Neutrophil (primary cell): ENCODE measurements at regions not wholly inside any gene's neighbourhood (a gene's known extent, or its start where the extent isn't known, plus 50 kb on each side); places are given as distances from the start of the nearest gene placed in this dataset.
"Not testable (repeated sequence)": the region's sequence is repeated elsewhere in the genome, so short reads cannot be mapped to it uniquely, and the experiment has no call there.

Experiments
- H3K27ac ChIP-seq: fragments of 200-600 bp; sonication (generic); 2 replicates; pipeline ENCODE4 v1.5.1; 2016; ENCODE audit warnings: mild to moderate bottlenecking, moderate library complexity
- H3K27me3 ChIP-seq: fragments of 200-600 bp; sonication (generic); 2 replicates; pipeline ENCODE4 v1.6.0; 2016; ENCODE audit warnings: mild to moderate bottlenecking
- H3K36me3 ChIP-seq: fragments of 200-600 bp; sonication (generic); 2 replicates; pipeline ENCODE4 v1.5.1; 2017
- H3K4me1 ChIP-seq, 2 experiments: fragments of 200-600 bp in 1 of 2; sonication (generic) in 1 of 2; 1 replicate in 1 of 2; 2 replicates in 1 of 2; pipeline versions ENCODE4 v1.5.1 to v1.6.1; 2013 to 2016; ENCODE audit warnings: low read depth in 1 of 2, low read length in 1 of 2, mild to moderate bottlenecking in 1 of 2, moderate library complexity in 1 of 2; ENCODE audit not compliant: control insufficient read depth in 1 of 2, insufficient read depth in 1 of 2
- H3K4me3 ChIP-seq, 2 experiments: fragments of 200-600 bp in 1 of 2; sonication (generic) in 1 of 2; 1 replicate in 1 of 2; 2 replicates in 1 of 2; pipeline ENCODE4 v1.5.1; 2013 to 2016; ENCODE audit warnings: low read depth in 1 of 2, low read length in 1 of 2, mild to moderate bottlenecking in 1 of 2, moderate library complexity in 1 of 2
- H3K9me3 ChIP-seq: fragments of 200-600 bp; sonication (generic); 2 replicates; pipeline ENCODE4 v1.5.1; 2016
- TF ChIP-seq, protein P1 (sequence below): fragments of 200-600 bp; sonication (generic); IDR thresholded peaks from 2 replicates; pipeline ENCODE4 v1.5.1; 2016; ENCODE audit warnings: antibody characterized with exemption

DNA sequence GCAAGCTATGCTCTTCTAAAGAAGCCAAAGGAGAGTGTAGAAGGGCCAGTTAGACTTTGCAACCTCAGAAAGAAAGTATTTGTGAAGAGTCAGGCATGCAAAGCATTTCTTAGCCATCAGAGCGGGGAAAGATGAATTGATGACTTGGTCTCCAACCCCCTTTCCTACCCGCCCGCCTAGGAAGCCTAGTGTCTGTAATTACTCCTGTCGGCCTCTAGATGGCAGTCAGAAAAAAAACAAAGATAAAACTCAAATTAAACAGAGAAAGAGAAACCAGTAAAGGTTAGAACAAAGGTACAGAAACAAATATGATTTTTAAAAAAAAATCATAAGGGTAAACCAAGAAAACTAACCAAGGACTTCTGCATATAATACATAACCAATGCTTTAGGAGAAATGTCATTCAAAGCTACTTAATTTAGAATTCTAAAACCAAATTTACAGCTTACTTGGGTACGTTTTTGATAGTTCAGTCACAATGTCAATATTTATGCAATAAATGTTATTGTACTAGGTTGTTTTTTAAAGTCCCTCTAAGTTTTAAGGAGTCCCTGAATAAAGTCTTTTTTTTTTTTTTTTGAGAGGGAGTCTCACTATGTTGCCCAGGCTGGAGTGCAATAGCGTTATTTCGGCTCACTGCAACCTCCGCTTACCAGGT is 97.6 kb downstream of the LYZL1 start:
- Histone ChIP-seq H3K4me1 (no peaks in the 10 kb centered on the region), H3K36me3 (no peaks in the 10 kb centered on the region), H3K9me3 (no peaks in the 10 kb centered on the region), H3K4me3 (no peak overlapping the region), H3K27ac (no peak overlapping the region), H3K27me3 (no peaks in the 10 kb centered on the region)
- TF ChIP-seq, protein P1, sequence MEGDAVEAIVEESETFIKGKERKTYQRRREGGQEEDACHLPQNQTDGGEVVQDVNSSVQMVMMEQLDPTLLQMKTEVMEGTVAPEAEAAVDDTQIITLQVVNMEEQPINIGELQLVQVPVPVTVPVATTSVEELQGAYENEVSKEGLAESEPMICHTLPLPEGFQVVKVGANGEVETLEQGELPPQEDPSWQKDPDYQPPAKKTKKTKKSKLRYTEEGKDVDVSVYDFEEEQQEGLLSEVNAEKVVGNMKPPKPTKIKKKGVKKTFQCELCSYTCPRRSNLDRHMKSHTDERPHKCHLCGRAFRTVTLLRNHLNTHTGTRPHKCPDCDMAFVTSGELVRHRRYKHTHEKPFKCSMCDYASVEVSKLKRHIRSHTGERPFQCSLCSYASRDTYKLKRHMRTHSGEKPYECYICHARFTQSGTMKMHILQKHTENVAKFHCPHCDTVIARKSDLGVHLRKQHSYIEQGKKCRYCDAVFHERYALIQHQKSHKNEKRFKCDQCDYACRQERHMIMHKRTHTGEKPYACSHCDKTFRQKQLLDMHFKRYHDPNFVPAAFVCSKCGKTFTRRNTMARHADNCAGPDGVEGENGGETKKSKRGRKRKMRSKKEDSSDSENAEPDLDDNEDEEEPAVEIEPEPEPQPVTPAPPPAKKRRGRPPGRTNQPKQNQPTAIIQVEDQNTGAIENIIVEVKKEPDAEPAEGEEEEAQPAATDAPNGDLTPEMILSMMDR = peak; percentile 62

DNA sequence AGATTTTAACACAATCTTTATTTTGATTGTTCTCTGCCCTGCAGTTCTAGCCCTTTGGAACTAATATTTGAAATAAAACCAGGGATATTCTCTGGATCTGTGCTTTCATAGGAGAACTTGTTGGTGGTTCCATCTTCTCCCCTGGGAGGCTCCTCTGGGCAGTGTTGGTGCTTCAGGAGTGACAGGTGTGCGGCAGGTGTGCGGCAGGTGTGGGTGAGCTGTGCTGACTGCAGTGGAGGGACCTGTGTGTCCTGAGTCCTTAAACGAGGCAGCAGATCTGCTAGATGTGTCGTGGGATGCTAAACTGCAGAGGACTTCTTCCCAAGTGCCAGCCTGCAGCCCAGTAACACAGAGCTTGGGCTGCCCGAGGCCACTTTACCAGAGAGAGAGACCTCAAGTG is 98.4 kb downstream of the LYZL1 start:
- TF ChIP-seq, protein P1 = no peak
- Histone ChIP-seq H3K27me3 (no peaks in the 10 kb centered on the region), H3K4me3 (no peak overlapping the region), H3K27ac (no peak overlapping the region), H3K36me3 (no peaks in the 10 kb centered on the region), H3K4me1 (no peaks in the 10 kb centered on the region), H3K9me3 (no peaks in the 10 kb centered on the region)

DNA sequence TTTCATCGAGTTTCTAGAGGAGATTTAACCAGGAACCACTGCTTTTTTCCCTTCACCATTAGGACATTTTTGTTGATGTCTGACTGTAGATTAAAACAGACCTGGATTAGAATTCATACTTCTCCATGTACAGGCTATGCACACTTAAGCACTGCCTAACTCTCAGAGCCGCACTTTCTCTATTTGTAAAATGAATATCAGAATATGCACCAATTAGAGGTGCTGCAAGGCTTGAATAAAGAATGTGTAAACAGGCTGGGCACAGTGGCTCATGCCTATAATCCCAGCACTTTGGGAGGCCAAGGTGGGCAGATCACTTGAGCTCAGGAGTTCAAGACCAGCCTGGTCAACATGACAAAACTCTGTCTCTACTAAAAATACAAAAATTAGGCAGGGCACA is 99.2 kb downstream of the LYZL1 start:
- not testable (repeated sequence) for H3K27ac ChIP-seq, H3K36me3 ChIP-seq, H3K27me3 ChIP-seq, H3K9me3 ChIP-seq, H3K4me1 ChIP-seq, H3K4me3 ChIP-seq

DNA sequence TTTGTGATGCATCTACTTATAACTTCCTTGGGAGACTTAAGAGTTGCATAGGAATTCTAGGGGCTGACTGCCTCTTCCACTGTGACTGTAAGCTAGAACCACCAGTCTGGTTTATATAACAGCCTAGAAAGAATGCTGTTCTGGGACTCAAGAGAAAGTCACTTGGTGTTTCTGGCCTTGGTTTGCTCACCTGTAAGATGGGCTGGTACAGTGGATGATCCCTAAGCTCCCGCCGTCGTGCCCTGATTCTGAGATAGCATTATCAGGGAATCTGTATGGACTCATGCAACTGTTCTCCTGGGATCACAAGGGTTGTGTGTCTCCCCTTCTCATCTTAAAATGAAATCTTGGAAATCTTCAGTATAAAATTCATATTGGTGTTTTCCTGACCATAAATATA is 100.6 kb downstream of the LYZL1 start:
- H3K4me3 ChIP-seq = no peak overlapping the region
- no peak overlapping the region for H3K27ac ChIP-seq

DNA sequence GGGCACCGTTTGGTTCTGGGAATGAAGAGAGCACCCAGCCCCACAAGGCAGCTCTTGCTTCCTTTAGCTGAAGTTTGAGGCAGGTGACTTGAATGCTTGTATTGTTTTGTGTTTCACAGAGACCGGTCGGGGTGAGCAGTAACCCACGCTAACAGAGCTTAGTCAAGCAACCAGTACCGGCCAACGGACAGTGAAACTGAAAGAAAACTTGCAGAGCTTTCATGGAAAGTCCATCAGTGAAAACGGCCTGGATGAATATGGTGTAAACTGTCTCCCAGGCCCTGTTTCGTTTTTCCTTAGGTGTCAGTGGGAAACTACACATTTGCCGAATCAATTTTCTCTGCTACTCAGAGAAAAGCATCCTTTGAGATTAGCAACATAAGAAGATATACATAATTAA is 101.1 kb downstream of the LYZL1 start:
- Histone ChIP-seq H3K4me3 (no peak overlapping the region), H3K27me3 (no peaks in the 10 kb centered on the region), H3K27ac (no peak overlapping the region), H3K36me3 (no peaks in the 10 kb centered on the region), H3K9me3 (no peaks in the 10 kb centered on the region), H3K4me1 (no peaks in the 10 kb centered on the region)
- TF ChIP-seq, protein P1 = no peak

More for the DNA sequence above, 100.6 kb downstream of the LYZL1 start:
- no peaks in the 10 kb centered on the region for H3K4me1 ChIP-seq
- H3K27me3 ChIP-seq = no peaks in the 10 kb centered on the region
- H3K9me3 ChIP-seq = no peaks in the 10 kb centered on the region
- no peaks in the 10 kb centered on the region for H3K36me3 ChIP-seq
- TF ChIP-seq, protein P1 = no peak

DNA sequence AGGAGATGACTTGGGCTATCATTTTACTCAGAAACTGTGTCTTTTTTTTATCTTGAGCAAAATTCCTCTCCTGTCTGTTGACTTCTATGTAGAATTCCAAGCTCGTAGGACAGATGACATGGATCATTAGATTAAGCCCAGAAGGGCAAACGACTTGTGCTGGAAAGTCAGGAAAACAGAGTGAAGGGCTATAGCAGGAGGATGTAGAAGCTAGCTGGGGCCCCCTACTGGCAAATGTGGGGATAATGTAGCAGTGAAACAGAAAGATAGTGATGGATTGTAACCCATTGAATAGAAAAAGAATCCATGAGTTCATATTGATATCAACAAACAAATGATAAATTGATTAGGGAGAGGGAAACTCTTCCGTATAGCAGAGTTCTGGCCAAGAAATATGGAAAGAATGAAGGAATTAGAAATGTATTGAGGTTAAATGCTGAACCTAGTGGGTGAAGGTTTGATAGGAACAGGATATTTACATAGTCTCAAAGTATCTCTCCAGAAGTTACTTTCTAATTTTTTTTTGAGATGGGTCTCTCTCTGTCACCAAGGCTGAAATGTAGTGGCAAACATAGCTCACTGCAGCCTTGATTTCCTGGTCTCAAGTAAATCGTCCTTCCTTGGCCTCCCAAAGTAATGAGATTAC is 103.6 kb downstream of the LYZL1 start:
- no peaks in the 10 kb centered on the region for H3K36me3 ChIP-seq
- no peak overlapping the region for H3K27ac ChIP-seq
- TF ChIP-seq, protein P1 = peak; percentile 36
- H3K4me3 ChIP-seq = no peak overlapping the region
- no peaks in the 10 kb centered on the region for H3K4me1 ChIP-seq
- no peaks in the 10 kb centered on the region for H3K27me3 ChIP-seq
- no peaks in the 10 kb centered on the region for H3K9me3 ChIP-seq
